Limb (tissue), 2 donors: ENCODE measurements at regions not wholly inside any gene's neighbourhood (a gene's known extent, or its start where the extent isn't known, plus 50 kb on each side); places are given as distances from the start of the nearest gene placed in this dataset.
"Not testable (repeated sequence)": the region's sequence is repeated elsewhere in the genome, so short reads cannot be mapped to it uniquely, and the experiment has no call there.

Source experiments
- DNase-seq, 2 donors: peaks; one replicate each; pipeline ENCODE4 v3.0.0-alpha.2; 2016; ENCODE audit errors: extremely low spot score in 2 of 2

DNA sequence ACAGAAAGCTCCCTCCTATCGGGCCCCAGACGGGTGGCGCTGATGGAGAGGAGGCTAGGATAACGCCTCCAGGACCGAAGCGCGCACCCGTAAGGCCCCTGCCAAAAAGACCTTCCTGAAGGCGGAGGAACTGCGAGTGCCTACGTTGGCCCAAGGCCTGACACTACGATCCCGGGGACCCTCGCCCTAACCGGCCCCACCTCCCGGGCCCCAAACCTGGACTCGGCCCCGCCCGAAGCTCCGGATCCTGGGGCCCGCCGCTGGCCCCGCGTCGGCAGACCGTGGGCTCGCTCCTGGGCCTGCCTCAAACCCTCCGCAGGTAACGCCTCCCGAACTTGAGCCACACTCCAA, 53.6 kb upstream of the ROPN1B start:
- DNase-seq, result peak; percentile 15 to 73

GRCh38 chr3:125915792-125916375, 53.1 kb upstream of the ROPN1B start:
- DNase-seq, result peak; percentile 98

- DNase-seq, result peak; percentile 93 to 96
Observed at GRCh38 chr3:125916376-125916978, 52.5 kb upstream of the ROPN1B start.

- DNase-seq, result peak in 1 of 2 donors; percentile 65
Observed at GRCh38 chr3:125917020-125917549, 51.9 kb upstream of the ROPN1B start.

DNA sequence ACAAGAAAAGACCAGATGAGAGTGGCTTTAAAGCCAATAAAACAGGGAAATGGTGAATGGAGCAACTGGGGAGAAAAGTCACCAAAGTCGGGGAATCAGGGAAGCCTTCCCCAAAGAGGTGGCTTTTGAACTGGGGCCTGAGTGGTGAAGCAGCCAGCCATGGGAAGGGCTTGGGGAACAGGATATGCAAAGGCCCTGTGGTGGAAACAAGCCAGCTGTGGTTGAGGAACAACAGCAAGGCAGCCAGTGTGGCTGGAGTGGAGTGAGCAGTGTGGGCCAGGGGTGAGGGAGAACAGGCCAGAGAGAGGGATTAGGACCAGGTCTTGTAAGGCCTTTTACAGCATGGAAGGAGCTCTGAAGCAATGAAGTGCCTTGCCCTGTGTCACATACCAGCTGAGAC, 51.0 kb upstream of the ROPN1B start:
- not testable (repeated sequence) for DNase-seq

DNA sequence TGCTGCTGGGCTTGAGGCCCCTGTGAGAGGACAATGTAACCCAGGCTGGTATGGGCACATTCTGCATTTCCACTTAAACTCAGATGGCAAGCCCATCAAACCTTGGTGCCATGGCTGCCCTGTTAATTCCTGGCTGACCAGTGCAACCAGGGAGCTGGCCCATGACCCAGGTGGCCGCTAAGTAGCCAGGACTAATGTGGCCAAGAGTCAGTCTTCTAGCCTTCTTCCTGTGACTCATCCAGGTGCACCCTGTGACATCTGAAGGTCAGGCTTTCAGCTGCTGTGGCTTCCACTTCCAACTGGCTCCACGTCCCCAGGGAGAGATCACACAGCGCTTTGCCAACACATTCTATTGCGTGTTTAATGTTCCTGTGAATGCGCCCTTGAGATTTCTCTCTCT, 50.5 kb upstream of the ROPN1B start:
- DNase-seq, result not testable (repeated sequence)

DNA sequence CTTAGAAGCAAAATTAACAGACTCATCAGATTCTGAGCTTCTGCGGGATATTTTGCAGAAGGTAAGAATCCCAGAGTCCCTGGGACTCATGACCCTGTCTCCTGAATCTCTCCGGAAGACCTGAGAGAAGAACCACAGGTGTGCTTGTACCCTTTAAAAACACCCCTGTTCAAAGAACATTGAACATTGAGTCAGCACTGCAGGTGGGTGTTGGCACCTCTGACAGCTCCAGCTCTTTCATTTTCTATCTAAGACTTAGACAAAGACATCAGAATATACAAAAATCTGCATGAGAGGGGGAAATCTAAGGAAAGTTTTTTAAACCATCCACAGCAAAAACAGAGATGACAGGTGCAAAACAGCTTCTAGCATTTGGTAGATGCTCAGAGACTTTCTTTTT, 50.1 kb upstream of the ROPN1B start:
- DNase-seq, result not testable (repeated sequence)
